B cell (primary cell): ENCODE measurements at regions not wholly inside any gene's neighbourhood (a gene's known extent, or its start where the extent isn't known, plus 50 kb on each side); places are given as distances from the start of the nearest gene placed in this dataset.

Experiments used
- EZH2 ChIP-seq: IDR thresholded peaks from 2 replicates; pipeline ENCODE4 v1.6.1; 2012; ENCODE audit warnings: borderline replicate concordance, low read depth, mild to moderate bottlenecking, moderate library complexity, low read length; ENCODE audit not compliant: insufficient read depth, poor library complexity, severe bottlenecking
- TF ChIP-seq, protein P1 (sequence below): fragments of 200-600 bp; IDR thresholded peaks from one replicate; pipeline ENCODE4 v1.8.0; 2022; ENCODE audit warnings: antibody characterized with exemption, mild to moderate bottlenecking

DNA sequence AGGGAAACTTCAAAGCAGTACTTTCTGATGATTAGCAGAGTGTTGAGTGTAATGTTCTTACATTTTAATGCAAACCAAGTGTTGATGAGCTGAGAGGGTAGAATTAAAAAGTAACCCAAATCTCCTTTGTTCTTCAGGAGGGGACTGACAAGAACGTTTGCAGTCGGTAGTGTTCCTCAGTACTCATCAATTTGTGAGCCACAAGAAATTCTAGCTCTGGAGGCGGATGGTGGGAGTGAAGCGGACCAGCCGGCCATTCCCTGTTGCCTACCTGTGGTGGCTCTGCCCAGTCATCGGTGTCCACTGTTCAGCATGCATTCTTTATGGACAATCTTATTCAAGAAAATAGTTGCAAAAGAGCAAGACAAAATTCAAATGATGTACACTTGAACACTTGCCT, 438.6 kb upstream of the POU3F3 start:
- TF ChIP-seq, protein P1, sequence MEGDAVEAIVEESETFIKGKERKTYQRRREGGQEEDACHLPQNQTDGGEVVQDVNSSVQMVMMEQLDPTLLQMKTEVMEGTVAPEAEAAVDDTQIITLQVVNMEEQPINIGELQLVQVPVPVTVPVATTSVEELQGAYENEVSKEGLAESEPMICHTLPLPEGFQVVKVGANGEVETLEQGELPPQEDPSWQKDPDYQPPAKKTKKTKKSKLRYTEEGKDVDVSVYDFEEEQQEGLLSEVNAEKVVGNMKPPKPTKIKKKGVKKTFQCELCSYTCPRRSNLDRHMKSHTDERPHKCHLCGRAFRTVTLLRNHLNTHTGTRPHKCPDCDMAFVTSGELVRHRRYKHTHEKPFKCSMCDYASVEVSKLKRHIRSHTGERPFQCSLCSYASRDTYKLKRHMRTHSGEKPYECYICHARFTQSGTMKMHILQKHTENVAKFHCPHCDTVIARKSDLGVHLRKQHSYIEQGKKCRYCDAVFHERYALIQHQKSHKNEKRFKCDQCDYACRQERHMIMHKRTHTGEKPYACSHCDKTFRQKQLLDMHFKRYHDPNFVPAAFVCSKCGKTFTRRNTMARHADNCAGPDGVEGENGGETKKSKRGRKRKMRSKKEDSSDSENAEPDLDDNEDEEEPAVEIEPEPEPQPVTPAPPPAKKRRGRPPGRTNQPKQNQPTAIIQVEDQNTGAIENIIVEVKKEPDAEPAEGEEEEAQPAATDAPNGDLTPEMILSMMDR = no peak
- no peak for TF ChIP-seq EZH2
